ENCODE measurements at regions not wholly inside any gene's neighbourhood (a gene's known extent, or its start where the extent isn't known, plus 50 kb on each side); places are given as distances from the start of the nearest gene placed in this dataset.

- no peak for DNase-seq
- H3K4me3 ChIP-seq (ENCODE audit: low read depth in 1 of 2, low read length in 2 of 2): no peak overlapping the region
- H4K20me1 ChIP-seq (ENCODE audit: insufficient read depth, low read length): no peaks in the 10 kb centered on the region
- no peaks in the 10 kb centered on the region for H3K27me3 ChIP-seq (ENCODE audit: insufficient read depth, low read length, poor library complexity)
- H3K9me3 ChIP-seq (ENCODE audit: insufficient read depth, low read length, severe bottlenecking): peaks cover 5% of the 10 kb centered on the region
- H3K36me3 ChIP-seq (ENCODE audit: insufficient read depth, low read length): no peaks in the 10 kb centered on the region
- H3K79me2 ChIP-seq (ENCODE audit: insufficient read depth, low read length): no peaks in the 10 kb centered on the region
- TF ChIP-seq EZH2 (IDR thresholded peaks at IDR 0.05; ENCODE audit: borderline replicate concordance, low read depth, low read length, severe bottlenecking) (no peak), CTCF (IDR thresholded peaks at IDR 0.05; ENCODE audit: borderline replicate concordance, extremely low read depth, low read length, poor library complexity, severe bottlenecking) (no peak)
- ATAC-seq (ENCODE audit: insufficient read depth, low read depth): no peak
- no peaks in the 10 kb centered on the region for H3K4me1 ChIP-seq (ENCODE audit: insufficient read depth, low read length)
- H3K27ac ChIP-seq (ENCODE audit: low read length): no peak overlapping the region
- peak overlapping the region; percentile 52; the same call in 1 of the 2 replicates for H2AFZ ChIP-seq (ENCODE audit: low read depth, low read length)
- H3K4me2 ChIP-seq (ENCODE audit: insufficient read depth, low read length): no peak overlapping the region
- no peak overlapping the region for H3K9ac ChIP-seq (ENCODE audit: low read depth, low read length)
Measured at GRCh38 chr4:132513491-132513890, 635.6 kb upstream of the PCDH10 start.

GRCh38 chr4:132526652-132527051, 622.4 kb upstream of the PCDH10 start:
- no peak for ATAC-seq (ENCODE audit: insufficient read depth, low read depth)
- TF ChIP-seq CTCF (IDR thresholded peaks at IDR 0.05; ENCODE audit: borderline replicate concordance, extremely low read depth, low read length, poor library complexity, severe bottlenecking) (no peak), EZH2 (IDR thresholded peaks at IDR 0.05; ENCODE audit: borderline replicate concordance, low read depth, low read length, severe bottlenecking) (no peak)

DNA sequence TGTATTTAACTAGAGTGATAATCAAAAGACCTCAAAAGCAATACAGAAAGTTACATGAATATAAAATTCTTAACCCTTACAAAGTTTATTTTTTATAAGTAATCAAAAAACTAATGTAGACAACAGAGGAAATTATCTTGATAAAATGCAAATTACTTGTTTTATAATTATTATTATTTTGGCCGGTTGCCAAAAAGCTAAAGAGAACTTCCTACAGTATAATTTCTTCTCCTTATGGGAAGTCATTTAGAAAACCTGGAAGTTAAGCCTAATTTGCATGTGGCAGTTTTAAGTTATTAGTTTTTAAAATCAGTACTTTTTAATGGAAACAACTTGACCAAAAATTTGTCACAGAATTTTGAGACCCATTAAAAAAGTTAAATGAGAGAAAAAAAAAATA, 621.3 kb upstream of the PCDH10 start:
- H3K36me3 ChIP-seq (ENCODE audit: insufficient read depth, low read length): no peaks in the 10 kb centered on the region
- no peak overlapping the region for H3K27ac ChIP-seq (ENCODE audit: low read length)
- no peak overlapping the region for H3K4me2 ChIP-seq (ENCODE audit: insufficient read depth, low read length)
- H4K20me1 ChIP-seq (ENCODE audit: insufficient read depth, low read length): no peaks in the 10 kb centered on the region
- H3K9ac ChIP-seq (ENCODE audit: low read depth, low read length): no peak overlapping the region
- no peaks in the 10 kb centered on the region for H3K27me3 ChIP-seq (ENCODE audit: insufficient read depth, low read length, poor library complexity)
- no peak overlapping the region for H3K4me3 ChIP-seq (ENCODE audit: low read depth in 1 of 2, low read length in 2 of 2)
- no peak overlapping the region for H2AFZ ChIP-seq (ENCODE audit: low read depth, low read length)
- DNase-seq: no peak
- H3K79me2 ChIP-seq (ENCODE audit: insufficient read depth, low read length): no peaks in the 10 kb centered on the region
- TF ChIP-seq CTCF (IDR thresholded peaks at IDR 0.05; ENCODE audit: borderline replicate concordance, extremely low read depth, low read length, poor library complexity, severe bottlenecking) (no peak), EZH2 (IDR thresholded peaks at IDR 0.05; ENCODE audit: borderline replicate concordance, low read depth, low read length, severe bottlenecking) (no peak)
- no peaks in the 10 kb centered on the region for H3K9me3 ChIP-seq (ENCODE audit: insufficient read depth, low read length, severe bottlenecking)
- ATAC-seq (ENCODE audit: insufficient read depth, low read depth): no peak
- H3K4me1 ChIP-seq (ENCODE audit: insufficient read depth, low read length): no peaks in the 10 kb centered on the region

More at GRCh38 chr4:132526652-132527051, 622.4 kb upstream of the PCDH10 start:
- no peak overlapping the region for H3K9ac ChIP-seq (ENCODE audit: low read depth, low read length)
- H2AFZ ChIP-seq (ENCODE audit: low read depth, low read length): no peak overlapping the region
- H4K20me1 ChIP-seq (ENCODE audit: insufficient read depth, low read length): no peaks in the 10 kb centered on the region
- no peak overlapping the region for H3K4me3 ChIP-seq (ENCODE audit: low read depth in 1 of 2, low read length in 2 of 2)
- H3K36me3 ChIP-seq (ENCODE audit: insufficient read depth, low read length): no peaks in the 10 kb centered on the region
- H3K79me2 ChIP-seq (ENCODE audit: insufficient read depth, low read length): no peaks in the 10 kb centered on the region
- DNase-seq: no peak
- H3K4me2 ChIP-seq (ENCODE audit: insufficient read depth, low read length): no peak overlapping the region
- H3K9me3 ChIP-seq (ENCODE audit: insufficient read depth, low read length, severe bottlenecking): no peaks in the 10 kb centered on the region
- no peak overlapping the region for H3K27ac ChIP-seq (ENCODE audit: low read length)
- H3K27me3 ChIP-seq (ENCODE audit: insufficient read depth, low read length, poor library complexity): no peaks in the 10 kb centered on the region
- no peaks in the 10 kb centered on the region for H3K4me1 ChIP-seq (ENCODE audit: insufficient read depth, low read length)

DNA sequence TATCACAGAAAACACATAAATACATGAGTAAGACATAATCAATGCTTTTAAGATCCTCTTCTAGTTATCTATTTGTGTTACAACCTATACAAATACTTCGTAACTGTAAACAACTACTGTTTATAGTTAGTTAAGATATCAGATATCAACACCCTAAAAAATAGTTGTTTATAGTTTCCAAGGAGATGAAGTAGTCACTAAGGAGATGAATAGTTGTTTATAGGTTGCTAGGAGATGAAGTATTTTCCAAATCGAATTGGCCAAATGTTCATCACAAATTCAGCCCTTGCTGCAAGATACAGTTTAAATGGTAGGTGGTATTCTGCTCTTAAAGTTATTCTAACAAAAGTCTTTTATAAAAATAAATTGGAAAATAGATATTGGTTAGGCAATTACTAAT, 618.2 kb upstream of the PCDH10 start:
- Histone ChIP-seq H3K27me3 (ENCODE audit: insufficient read depth, low read length, poor library complexity) (no peaks in the 10 kb centered on the region), H3K9me3 (ENCODE audit: insufficient read depth, low read length, severe bottlenecking) (no peaks in the 10 kb centered on the region), H4K20me1 (ENCODE audit: insufficient read depth, low read length) (no peaks in the 10 kb centered on the region), H3K27ac (ENCODE audit: low read length) (no peak overlapping the region), H3K36me3 (ENCODE audit: insufficient read depth, low read length) (no peaks in the 10 kb centered on the region), H3K79me2 (ENCODE audit: insufficient read depth, low read length) (no peaks in the 10 kb centered on the region), H2AFZ (ENCODE audit: low read depth, low read length) (no peak overlapping the region), H3K4me1 (ENCODE audit: insufficient read depth, low read length) (no peaks in the 10 kb centered on the region), H3K4me3 (ENCODE audit: low read depth in 1 of 2, low read length in 2 of 2) (no peak overlapping the region), H3K9ac (ENCODE audit: low read depth, low read length) (no peak overlapping the region), H3K4me2 (ENCODE audit: insufficient read depth, low read length) (no peak overlapping the region)
- TF ChIP-seq EZH2 (IDR thresholded peaks at IDR 0.05; ENCODE audit: borderline replicate concordance, low read depth, low read length, severe bottlenecking) (no peak), CTCF (IDR thresholded peaks at IDR 0.05; ENCODE audit: borderline replicate concordance, extremely low read depth, low read length, poor library complexity, severe bottlenecking) (no peak)
- no peak for DNase-seq
- no peak for ATAC-seq (ENCODE audit: insufficient read depth, low read depth)
